ENCODE measurements at regions not wholly inside any gene's neighbourhood (a gene's known extent, or its start where the extent isn't known, plus 50 kb on each side); places are given as distances from the start of the nearest gene placed in this dataset.

DNA sequence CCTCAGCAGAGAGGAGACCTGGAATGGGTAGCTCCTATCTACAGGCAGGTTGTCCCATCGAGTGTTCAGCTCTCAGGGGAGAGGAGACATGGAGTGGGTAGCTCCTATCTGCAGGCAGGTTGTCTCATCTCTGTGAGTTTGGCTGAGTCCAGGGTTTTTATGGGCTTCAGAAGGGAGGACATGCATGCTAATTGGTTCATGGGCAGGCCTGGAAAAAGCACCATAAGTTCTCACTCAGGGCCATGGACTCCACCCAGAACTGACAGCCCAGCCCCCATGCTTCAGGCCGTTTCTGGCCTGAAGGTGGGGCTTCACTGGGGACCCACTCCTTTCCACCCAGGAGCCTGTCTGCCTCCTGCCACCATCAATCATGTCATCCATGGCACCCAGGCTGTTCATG lies 84.0 kb downstream of the CYB561 start:
- WGBS, 2 donors: 86 to 97% methylated on average over 2 of the region's 2 CpGs
- ATAC-seq: no peak
- no peaks in the 10 kb centered on the region for H3K27me3 ChIP-seq
- H3K4me1 ChIP-seq: no peaks in the 10 kb centered on the region
- no peak overlapping the region for H3K4me3 ChIP-seq
- no peak for FAIRE-seq
- H3K36me3 ChIP-seq: no peaks in the 10 kb centered on the region
- TF ChIP-seq, protein P1, sequence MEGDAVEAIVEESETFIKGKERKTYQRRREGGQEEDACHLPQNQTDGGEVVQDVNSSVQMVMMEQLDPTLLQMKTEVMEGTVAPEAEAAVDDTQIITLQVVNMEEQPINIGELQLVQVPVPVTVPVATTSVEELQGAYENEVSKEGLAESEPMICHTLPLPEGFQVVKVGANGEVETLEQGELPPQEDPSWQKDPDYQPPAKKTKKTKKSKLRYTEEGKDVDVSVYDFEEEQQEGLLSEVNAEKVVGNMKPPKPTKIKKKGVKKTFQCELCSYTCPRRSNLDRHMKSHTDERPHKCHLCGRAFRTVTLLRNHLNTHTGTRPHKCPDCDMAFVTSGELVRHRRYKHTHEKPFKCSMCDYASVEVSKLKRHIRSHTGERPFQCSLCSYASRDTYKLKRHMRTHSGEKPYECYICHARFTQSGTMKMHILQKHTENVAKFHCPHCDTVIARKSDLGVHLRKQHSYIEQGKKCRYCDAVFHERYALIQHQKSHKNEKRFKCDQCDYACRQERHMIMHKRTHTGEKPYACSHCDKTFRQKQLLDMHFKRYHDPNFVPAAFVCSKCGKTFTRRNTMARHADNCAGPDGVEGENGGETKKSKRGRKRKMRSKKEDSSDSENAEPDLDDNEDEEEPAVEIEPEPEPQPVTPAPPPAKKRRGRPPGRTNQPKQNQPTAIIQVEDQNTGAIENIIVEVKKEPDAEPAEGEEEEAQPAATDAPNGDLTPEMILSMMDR (IDR thresholded peaks at IDR 0.05): no peak
- intact Hi-C loops (cut with DNase I): no loop called here
- no peak overlapping the region for H3K27ac ChIP-seq
- no peaks in the 10 kb centered on the region for H3K9me3 ChIP-seq
- no peak for DNase-seq

DNA sequence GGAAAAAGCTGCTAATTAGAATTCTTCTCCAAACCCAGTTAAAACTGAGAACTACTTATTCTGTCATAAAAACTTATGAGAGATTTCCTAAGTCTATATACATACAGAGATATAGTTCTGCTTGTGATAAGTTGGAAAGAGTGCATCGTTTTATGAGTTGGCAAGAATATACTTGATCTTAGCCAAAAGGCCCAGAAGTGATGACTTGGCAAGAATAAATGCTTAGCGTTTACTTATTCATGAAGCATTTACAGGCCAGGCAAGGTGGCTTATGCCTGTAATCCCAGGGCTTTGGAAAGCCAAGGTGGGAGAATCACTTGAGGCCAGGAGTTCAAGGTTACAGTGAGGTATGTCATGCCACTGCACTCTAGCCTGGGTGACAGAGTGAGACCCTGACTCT lies 81.7 kb downstream of the CYB561 start:
- H3K9me3 ChIP-seq: no peaks in the 10 kb centered on the region
- 17 to 19% methylated on average over 2 of the region's 2 CpGs for WGBS, 2 donors
- TF ChIP-seq, protein P1 (IDR thresholded peaks at IDR 0.05): no peak
- intact Hi-C loops (cut with DNase I): no loop called here
- no peak overlapping the region for H3K4me3 ChIP-seq
- DNase-seq: no peak
- H3K36me3 ChIP-seq: no peaks in the 10 kb centered on the region
- no peaks in the 10 kb centered on the region for H3K4me1 ChIP-seq
- ATAC-seq: no peak
- no peak overlapping the region for H3K27ac ChIP-seq
- no peak for FAIRE-seq
- H3K27me3 ChIP-seq: no peaks in the 10 kb centered on the region

DNA sequence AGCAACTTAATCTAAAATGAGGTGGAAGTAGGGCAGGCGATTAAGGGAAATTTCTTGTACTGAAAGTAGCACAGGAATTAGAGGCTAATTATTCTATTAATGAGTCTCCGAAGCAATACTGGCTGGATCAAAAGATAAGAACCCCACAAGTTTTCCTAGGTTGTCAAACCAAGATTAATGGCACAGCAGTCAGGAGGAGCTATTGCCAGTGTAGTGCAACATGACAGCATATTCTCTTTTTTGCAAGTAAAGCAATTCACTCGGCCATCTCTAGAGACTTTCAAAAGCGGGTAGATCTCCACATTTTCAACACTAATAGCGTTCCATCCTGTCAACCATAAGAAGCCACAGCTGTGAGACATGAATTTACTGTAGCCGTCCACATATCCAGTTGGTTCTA lies 81.2 kb downstream of the CYB561 start:
- Histone ChIP-seq H3K27ac (no peak overlapping the region), H3K9me3 (no peaks in the 10 kb centered on the region), H3K27me3 (no peaks in the 10 kb centered on the region), H3K4me1 (no peaks in the 10 kb centered on the region), H3K36me3 (no peaks in the 10 kb centered on the region), H3K4me3 (no peak overlapping the region)
- FAIRE-seq: no peak
- ATAC-seq: no peak
- intact Hi-C loops (cut with DNase I): no loop called here
- TF ChIP-seq, protein P1 (IDR thresholded peaks at IDR 0.05): no peak
- WGBS, 2 donors: 80 to 85% methylated on average over 6 of the region's 6 CpGs
- DNase-seq: no peak

DNA sequence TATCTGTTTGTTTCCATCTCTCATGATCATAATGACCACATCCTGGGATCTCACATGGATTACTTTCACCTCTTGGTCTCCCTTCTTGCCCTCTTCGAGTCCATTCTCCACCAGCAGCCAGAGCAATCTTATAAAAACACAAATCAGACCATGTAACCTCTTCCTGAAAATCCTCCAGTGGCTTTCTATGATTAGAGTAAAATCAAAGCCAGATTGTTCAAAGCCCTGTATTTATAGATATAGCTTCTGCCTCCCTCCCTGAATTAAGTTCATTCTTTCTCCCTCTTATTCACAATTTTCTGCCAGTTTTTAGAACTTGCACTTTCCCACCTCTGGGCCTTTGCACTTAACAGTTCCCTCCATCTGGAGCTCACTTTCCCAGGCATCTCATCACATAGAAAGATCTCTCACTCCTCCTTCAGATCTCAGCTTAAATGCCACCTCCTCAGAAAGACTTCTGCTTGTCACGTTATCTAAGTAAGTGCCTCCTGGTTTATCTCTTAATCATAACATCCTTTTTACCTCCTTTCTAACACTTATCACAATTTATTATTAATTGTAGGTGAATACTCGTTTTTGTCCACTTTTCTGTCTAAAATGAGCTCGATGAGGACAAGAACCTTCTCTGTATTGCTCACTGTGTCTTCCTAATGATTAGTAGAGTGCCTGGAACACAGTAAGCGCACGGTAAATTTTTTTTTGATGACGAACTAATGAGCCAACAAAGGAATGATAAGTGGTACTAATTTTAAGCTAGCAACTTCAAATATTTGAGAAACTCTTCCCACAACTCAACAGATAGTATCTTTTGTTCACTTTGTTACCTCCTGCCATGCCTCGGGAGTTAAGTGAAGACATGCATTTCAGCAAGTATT lies 80.5 kb downstream of the CYB561 start:
- no peak for FAIRE-seq
- no peak for DNase-seq
- no peaks in the 10 kb centered on the region for H3K4me1 ChIP-seq
- ATAC-seq: no peak
- WGBS, 2 donors: 77 to 81% methylated on average over 8 of the region's 8 CpGs
- H3K36me3 ChIP-seq: no peaks in the 10 kb centered on the region
- H3K9me3 ChIP-seq: no peaks in the 10 kb centered on the region
- TF ChIP-seq, protein P1 (IDR thresholded peaks at IDR 0.05): no peak
- intact Hi-C loops (cut with DNase I): no loop called here
- H3K27ac ChIP-seq: no peak overlapping the region
- no peak overlapping the region for H3K4me3 ChIP-seq
- H3K27me3 ChIP-seq: no peaks in the 10 kb centered on the region

DNA sequence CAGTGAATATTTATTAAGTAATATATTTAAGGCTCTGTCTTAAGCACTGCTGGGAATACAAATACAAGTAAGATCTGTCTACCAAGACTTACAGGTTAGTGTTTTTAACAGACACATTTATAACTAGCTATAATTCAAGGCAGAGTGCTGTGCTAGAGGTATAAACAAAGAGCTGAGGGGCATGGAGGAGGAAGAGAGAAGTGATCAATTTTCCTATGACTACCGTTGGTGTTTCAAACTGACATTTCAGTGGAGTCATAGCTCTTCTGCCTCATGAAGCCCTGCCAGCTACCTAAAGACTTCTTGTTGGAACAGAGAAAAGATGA lies 79.9 kb downstream of the CYB561 start:
- Histone ChIP-seq H3K27me3 (no peaks in the 10 kb centered on the region), H3K36me3 (no peaks in the 10 kb centered on the region), H3K4me1 (no peaks in the 10 kb centered on the region), H3K4me3 (no peak overlapping the region), H3K27ac (no peak overlapping the region), H3K9me3 (no peaks in the 10 kb centered on the region)
- DNase-seq: no peak
- no peak for ATAC-seq
- intact Hi-C loops (cut with DNase I): no loop called here
- TF ChIP-seq, protein P1 (IDR thresholded peaks at IDR 0.05): no peak
- 43 to 59% methylated on average over 1 of the region's 1 CpG for WGBS, 2 donors
- FAIRE-seq: no peak
